ENCODE measurements at regions not wholly inside any gene's neighbourhood (a gene's known extent, or its start where the extent isn't known, plus 50 kb on each side); places are given as distances from the start of the nearest gene placed in this dataset.

DNA sequence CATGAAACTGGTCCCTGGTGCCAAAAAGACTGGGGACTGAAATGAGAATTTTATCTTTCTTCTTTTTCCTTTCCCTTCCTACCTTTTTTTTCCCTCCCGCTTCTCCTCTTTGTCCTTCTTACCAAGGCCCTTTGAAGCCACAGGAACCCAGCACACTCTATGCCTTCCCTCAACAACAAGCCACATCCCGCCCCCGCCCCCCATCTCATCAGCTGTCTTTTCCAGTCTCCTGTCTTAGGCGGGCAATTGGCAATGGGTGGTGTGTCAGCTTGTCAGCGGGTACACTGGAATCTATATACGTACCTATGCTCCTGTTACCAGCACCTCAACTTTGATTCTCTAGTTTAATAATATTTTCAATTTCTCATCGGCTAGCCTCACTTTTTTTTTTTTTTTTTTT, 56.3 kb upstream of the CHD2 start:
- no peak for TF ChIP-seq POLR2A (IDR thresholded peaks at IDR 0.05; ENCODE audit: extremely low read depth, insufficient read length)
- TF ChIP-seq, protein P1, sequence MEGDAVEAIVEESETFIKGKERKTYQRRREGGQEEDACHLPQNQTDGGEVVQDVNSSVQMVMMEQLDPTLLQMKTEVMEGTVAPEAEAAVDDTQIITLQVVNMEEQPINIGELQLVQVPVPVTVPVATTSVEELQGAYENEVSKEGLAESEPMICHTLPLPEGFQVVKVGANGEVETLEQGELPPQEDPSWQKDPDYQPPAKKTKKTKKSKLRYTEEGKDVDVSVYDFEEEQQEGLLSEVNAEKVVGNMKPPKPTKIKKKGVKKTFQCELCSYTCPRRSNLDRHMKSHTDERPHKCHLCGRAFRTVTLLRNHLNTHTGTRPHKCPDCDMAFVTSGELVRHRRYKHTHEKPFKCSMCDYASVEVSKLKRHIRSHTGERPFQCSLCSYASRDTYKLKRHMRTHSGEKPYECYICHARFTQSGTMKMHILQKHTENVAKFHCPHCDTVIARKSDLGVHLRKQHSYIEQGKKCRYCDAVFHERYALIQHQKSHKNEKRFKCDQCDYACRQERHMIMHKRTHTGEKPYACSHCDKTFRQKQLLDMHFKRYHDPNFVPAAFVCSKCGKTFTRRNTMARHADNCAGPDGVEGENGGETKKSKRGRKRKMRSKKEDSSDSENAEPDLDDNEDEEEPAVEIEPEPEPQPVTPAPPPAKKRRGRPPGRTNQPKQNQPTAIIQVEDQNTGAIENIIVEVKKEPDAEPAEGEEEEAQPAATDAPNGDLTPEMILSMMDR (IDR thresholded peaks at IDR 0.05; ENCODE audit: low read depth, low read length), result no peak
- TF ChIP-seq MYC (IDR thresholded peaks at IDR 0.05; ENCODE audit: low read depth, low read length), result no peak
- TF ChIP-seq, protein P2, sequence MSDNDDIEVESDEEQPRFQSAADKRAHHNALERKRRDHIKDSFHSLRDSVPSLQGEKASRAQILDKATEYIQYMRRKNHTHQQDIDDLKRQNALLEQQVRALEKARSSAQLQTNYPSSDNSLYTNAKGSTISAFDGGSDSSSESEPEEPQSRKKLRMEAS (IDR thresholded peaks at IDR 0.05; ENCODE audit: low read depth, low read length), result no peak
